HG03460 (cell line): ENCODE measurements at regions not wholly inside any gene's neighbourhood (a gene's known extent, or its start where the extent isn't known, plus 50 kb on each side); places are given as distances from the start of the nearest gene placed in this dataset.

Experiments used
- ATAC-seq: cut with Tn5 transposase; IDR thresholded peaks from one replicate; pipeline ENCODE4 v1.9.1; 2021; ENCODE audit not compliant: unreplicated experiment

GRCh38 chr4:58711039-58711438, 1600.9 kb upstream of the IGFBP7 start:
- no peak for ATAC-seq

- no peak for ATAC-seq
These were observed 1578.4 kb upstream of the IGFBP7 start for GRCh38 chr4:58688568-58688967.

GRCh38 chr4:58679886-58680285, 1569.7 kb upstream of the IGFBP7 start:
- no peak for ATAC-seq

GRCh38 chr4:58679051-58679450, 1568.9 kb upstream of the IGFBP7 start:
- ATAC-seq = no peak

GRCh38 chr4:58669783-58670182, 1559.6 kb upstream of the IGFBP7 start:
- ATAC-seq = no peak

- ATAC-seq = no peak
These were observed 1555.5 kb upstream of the IGFBP7 start for GRCh38 chr4:58665649-58666048.

- ATAC-seq = no peak
These were observed 1548.5 kb upstream of the IGFBP7 start for GRCh38 chr4:58658701-58659100.

- ATAC-seq = no peak
These were observed 1543.1 kb upstream of the IGFBP7 start for GRCh38 chr4:58653251-58653650.

- no peak for ATAC-seq
These were observed 1539.0 kb upstream of the IGFBP7 start for GRCh38 chr4:58649226-58649625.

GRCh38 chr4:58646126-58646525, 1535.9 kb upstream of the IGFBP7 start:
- no peak for ATAC-seq

- no peak for ATAC-seq
These were observed 1534.4 kb upstream of the IGFBP7 start for GRCh38 chr4:58644549-58644948.

GRCh38 chr4:58636381-58636780, 1526.2 kb upstream of the IGFBP7 start:
- ATAC-seq = no peak

- no peak for ATAC-seq
These were observed 1507.0 kb upstream of the IGFBP7 start for GRCh38 chr4:58617226-58617625.

GRCh38 chr4:58611012-58611411, 1500.8 kb upstream of the IGFBP7 start:
- no peak for ATAC-seq

GRCh38 chr4:58606303-58606702, 1496.1 kb upstream of the IGFBP7 start:
- no peak for ATAC-seq

- no peak for ATAC-seq
These were observed 1493.8 kb upstream of the IGFBP7 start for GRCh38 chr4:58603951-58604350.

GRCh38 chr4:58602731-58603359, 1492.7 kb upstream of the IGFBP7 start:
- ATAC-seq = no peak

GRCh38 chr4:58602022-58602421, 1491.8 kb upstream of the IGFBP7 start:
- ATAC-seq = no peak

- no peak for ATAC-seq
These were observed 1490.1 kb upstream of the IGFBP7 start for GRCh38 chr4:58600290-58600689.

GRCh38 chr4:58590722-58591121, 1480.5 kb upstream of the IGFBP7 start:
- no peak for ATAC-seq

- ATAC-seq = no peak
These were observed 1477.7 kb upstream of the IGFBP7 start for GRCh38 chr4:58587856-58588255.

GRCh38 chr4:58566260-58566659, 1456.1 kb upstream of the IGFBP7 start:
- no peak for ATAC-seq

- no peak for ATAC-seq
These were observed 1454.7 kb upstream of the IGFBP7 start for GRCh38 chr4:58564695-58565475.
